ENCODE measurements at regions not wholly inside any gene's neighbourhood (a gene's known extent, or its start where the extent isn't known, plus 50 kb on each side); places are given as distances from the start of the nearest gene placed in this dataset.

- Histone ChIP-seq H2BK5ac (ENCODE audit: low read depth, low read length, poor library complexity) (no peak overlapping the region), H3K4me3 (ENCODE audit: low read depth, low read length) (no peak overlapping the region), H3K4me2 (ENCODE audit: low read length) (no peak overlapping the region), H2BK12ac (ENCODE audit: low read length) (no peak overlapping the region), H3K9ac (ENCODE audit: low read length) (no peak overlapping the region), H3K79me1 (ENCODE audit: low read length) (no peaks in the 10 kb centered on the region), H3K9me3 (ENCODE audit: insufficient read depth, low read depth, low read length) (no peaks in the 10 kb centered on the region), H3K18ac (ENCODE audit: low read length) (no peak overlapping the region), H2BK120ac (ENCODE audit: insufficient read depth, low read length, poor library complexity) (no peak overlapping the region), H3K79me2 (ENCODE audit: control insufficient read depth, insufficient read depth, low read length, poor library complexity) (no peaks in the 10 kb centered on the region), H2AK5ac (ENCODE audit: low read length) (no peak overlapping the region), H3K4ac (ENCODE audit: low read depth, low read length) (no peak overlapping the region), H4K12ac (ENCODE audit: low read depth, low read length) (no peak overlapping the region), H4K8ac (ENCODE audit: low read depth, low read length) (no peak overlapping the region), H3K27ac (ENCODE audit: low read depth, low read length) (no peak overlapping the region), H3K36me3 (ENCODE audit: control insufficient read depth in 1 of 2, insufficient read depth in 2 of 2, low read length in 2 of 2) (no peaks in the 10 kb centered on the region), H3K14ac (ENCODE audit: low read length) (no peak overlapping the region), H3K27me3 (ENCODE audit: insufficient read depth, low read length) (no peaks in the 10 kb centered on the region), H2AFZ (ENCODE audit: insufficient read depth, low read length, poor library complexity) (no peak overlapping the region), H3K4me1 (ENCODE audit: control insufficient read depth in 1 of 2, insufficient read depth in 2 of 2, low read length in 2 of 2) (no peaks in the 10 kb centered on the region), H4K91ac (ENCODE audit: low read depth, low read length) (no peak overlapping the region), H3K23ac (ENCODE audit: low read length) (no peak overlapping the region)
- no peak for DNase-seq
- WGBS (ENCODE audit: extremely low coverage, insufficient coverage, insufficient read length), result no CpG with 5 or more reads among the region's 1 CpG
These were observed 706.3 kb downstream of the ADGRL2 start for GRCh38 chr1:82507011-82507410.

GRCh38 chr1:82503822-82504221 lies 703.1 kb downstream of the ADGRL2 start:
- no peaks in the 10 kb centered on the region for H3K27me3 ChIP-seq (ENCODE audit: insufficient read depth, low read length)
- H2BK12ac ChIP-seq (ENCODE audit: low read length), result no peak overlapping the region
- H4K91ac ChIP-seq (ENCODE audit: low read depth, low read length), result no peak overlapping the region

GRCh38 chr1:82499022-82499421 lies 698.3 kb downstream of the ADGRL2 start:
- no peak overlapping the region for H2AFZ ChIP-seq (ENCODE audit: insufficient read depth, low read length, poor library complexity)
- H3K4me2 ChIP-seq (ENCODE audit: low read length), result no peak overlapping the region
- peaks cover 6% of the 10 kb centered on the region for H3K9me3 ChIP-seq (ENCODE audit: insufficient read depth, low read depth, low read length)
- no peak overlapping the region for H3K14ac ChIP-seq (ENCODE audit: low read length)
- no peak overlapping the region for H3K18ac ChIP-seq (ENCODE audit: low read length)
- no peak overlapping the region for H4K91ac ChIP-seq (ENCODE audit: low read depth, low read length)
- H3K4me1 ChIP-seq (ENCODE audit: control insufficient read depth in 1 of 2, insufficient read depth in 2 of 2, low read length in 2 of 2), result no peaks in the 10 kb centered on the region
- H3K36me3 ChIP-seq (ENCODE audit: control insufficient read depth in 1 of 2, insufficient read depth in 2 of 2, low read length in 2 of 2), result no peaks in the 10 kb centered on the region
- no peaks in the 10 kb centered on the region for H3K79me1 ChIP-seq (ENCODE audit: low read length)
- H2BK5ac ChIP-seq (ENCODE audit: low read depth, low read length, poor library complexity), result no peak overlapping the region
- no peak overlapping the region for H3K27ac ChIP-seq (ENCODE audit: low read depth, low read length)
- H3K79me2 ChIP-seq (ENCODE audit: control insufficient read depth, insufficient read depth, low read length, poor library complexity), result no peaks in the 10 kb centered on the region
- DNase-seq, result no peak
- no peak overlapping the region for H2BK120ac ChIP-seq (ENCODE audit: insufficient read depth, low read length, poor library complexity)
- no peak overlapping the region for H4K12ac ChIP-seq (ENCODE audit: low read depth, low read length)
- H2AK5ac ChIP-seq (ENCODE audit: low read length), result no peak overlapping the region
- no peak overlapping the region for H3K23ac ChIP-seq (ENCODE audit: low read length)
- H3K27me3 ChIP-seq (ENCODE audit: insufficient read depth, low read length), result no peaks in the 10 kb centered on the region
- no peak overlapping the region for H2BK12ac ChIP-seq (ENCODE audit: low read length)
- H3K4ac ChIP-seq (ENCODE audit: low read depth, low read length), result no peak overlapping the region
- no peak overlapping the region for H3K4me3 ChIP-seq (ENCODE audit: low read depth, low read length)
- no peak overlapping the region for H4K8ac ChIP-seq (ENCODE audit: low read depth, low read length)
- no peak overlapping the region for H3K9ac ChIP-seq (ENCODE audit: low read length)

More at GRCh38 chr1:82503822-82504221, 703.1 kb downstream of the ADGRL2 start:
- H2BK120ac ChIP-seq (ENCODE audit: insufficient read depth, low read length, poor library complexity), result no peak overlapping the region
- no peak overlapping the region for H2AK5ac ChIP-seq (ENCODE audit: low read length)
- no peak overlapping the region for H3K18ac ChIP-seq (ENCODE audit: low read length)
- WGBS (ENCODE audit: extremely low coverage, insufficient coverage, insufficient read length), result no CpG with 5 or more reads among the region's 1 CpG
- H4K12ac ChIP-seq (ENCODE audit: low read depth, low read length), result no peak overlapping the region
- H3K4me2 ChIP-seq (ENCODE audit: low read length), result no peak overlapping the region
- H3K14ac ChIP-seq (ENCODE audit: low read length), result no peak overlapping the region
- H2BK5ac ChIP-seq (ENCODE audit: low read depth, low read length, poor library complexity), result no peak overlapping the region
- DNase-seq, result no peak
- no peaks in the 10 kb centered on the region for H3K36me3 ChIP-seq (ENCODE audit: control insufficient read depth in 1 of 2, insufficient read depth in 2 of 2, low read length in 2 of 2)
- H2AFZ ChIP-seq (ENCODE audit: insufficient read depth, low read length, poor library complexity), result no peak overlapping the region
- no peak overlapping the region for H3K27ac ChIP-seq (ENCODE audit: low read depth, low read length)
- no peak overlapping the region for H4K8ac ChIP-seq (ENCODE audit: low read depth, low read length)
- H3K79me1 ChIP-seq (ENCODE audit: low read length), result no peaks in the 10 kb centered on the region
- H3K4me3 ChIP-seq (ENCODE audit: low read depth, low read length), result no peak overlapping the region
- H3K9ac ChIP-seq (ENCODE audit: low read length), result no peak overlapping the region
- H3K4me1 ChIP-seq (ENCODE audit: control insufficient read depth in 1 of 2, insufficient read depth in 2 of 2, low read length in 2 of 2), result no peaks in the 10 kb centered on the region
- H3K4ac ChIP-seq (ENCODE audit: low read depth, low read length), result no peak overlapping the region
- H3K79me2 ChIP-seq (ENCODE audit: control insufficient read depth, insufficient read depth, low read length, poor library complexity), result no peaks in the 10 kb centered on the region
- no peak overlapping the region for H3K23ac ChIP-seq (ENCODE audit: low read length)
- H3K9me3 ChIP-seq (ENCODE audit: insufficient read depth, low read depth, low read length), result no peaks in the 10 kb centered on the region

GRCh38 chr1:82494117-82494516 lies 693.4 kb downstream of the ADGRL2 start:
- H3K79me2 ChIP-seq (ENCODE audit: control insufficient read depth, insufficient read depth, low read length, poor library complexity), result no peaks in the 10 kb centered on the region
- no peak overlapping the region for H4K12ac ChIP-seq (ENCODE audit: low read depth, low read length)
- H3K18ac ChIP-seq (ENCODE audit: low read length), result no peak overlapping the region
- no peak overlapping the region for H4K91ac ChIP-seq (ENCODE audit: low read depth, low read length)
- no peaks in the 10 kb centered on the region for H3K27me3 ChIP-seq (ENCODE audit: insufficient read depth, low read length)
- no peak overlapping the region for H3K14ac ChIP-seq (ENCODE audit: low read length)
- H4K8ac ChIP-seq (ENCODE audit: low read depth, low read length), result no peak overlapping the region
- H2AK5ac ChIP-seq (ENCODE audit: low read length), result no peak overlapping the region
- DNase-seq, result no peak
- H3K4me2 ChIP-seq (ENCODE audit: low read length), result no peak overlapping the region
- H2AFZ ChIP-seq (ENCODE audit: insufficient read depth, low read length, poor library complexity), result no peak overlapping the region
- peaks cover 6% of the 10 kb centered on the region for H3K9me3 ChIP-seq (ENCODE audit: insufficient read depth, low read depth, low read length)
- no peak overlapping the region for H3K4me3 ChIP-seq (ENCODE audit: low read depth, low read length)
- no CpG with 5 or more reads among the region's 3 CpGs for WGBS (ENCODE audit: extremely low coverage, insufficient coverage, insufficient read length)
- no peak overlapping the region for H2BK120ac ChIP-seq (ENCODE audit: insufficient read depth, low read length, poor library complexity)
- H3K9ac ChIP-seq (ENCODE audit: low read length), result no peak overlapping the region
- H3K79me1 ChIP-seq (ENCODE audit: low read length), result no peaks in the 10 kb centered on the region
- no peak overlapping the region for H2BK5ac ChIP-seq (ENCODE audit: low read depth, low read length, poor library complexity)
- no peak overlapping the region for H3K27ac ChIP-seq (ENCODE audit: low read depth, low read length)
- H3K36me3 ChIP-seq (ENCODE audit: control insufficient read depth in 1 of 2, insufficient read depth in 2 of 2, low read length in 2 of 2), result no peaks in the 10 kb centered on the region
- no peak overlapping the region for H2BK12ac ChIP-seq (ENCODE audit: low read length)
- no peak overlapping the region for H3K4ac ChIP-seq (ENCODE audit: low read depth, low read length)
- H3K23ac ChIP-seq (ENCODE audit: low read length), result no peak overlapping the region
- no peaks in the 10 kb centered on the region for H3K4me1 ChIP-seq (ENCODE audit: control insufficient read depth in 1 of 2, insufficient read depth in 2 of 2, low read length in 2 of 2)
